ENCODE measurements at regions not wholly inside any gene's neighbourhood (a gene's known extent, or its start where the extent isn't known, plus 50 kb on each side); places are given as distances from the start of the nearest gene placed in this dataset.
A peak's percentile ranks its signal among the peaks of the same experiment; 100 is the strongest.

- Histone ChIP-seq H3K27me3 (no peaks in the 10 kb centered on the region), H3K4me3 (peak overlapping the region in 3 of 4 donors; percentile 16 to 37 (median 21)), H3K36me3 (no peaks in the 10 kb centered on the region), H3K4me1 (peaks cover 15 to 30% (median 23%) of the 10 kb centered on the region in 4 donors), H3K9me3 (no peaks in the 10 kb centered on the region), H3K27ac (peak overlapping the region; percentile 61 to 93 (median 82))
- peak; percentile 86 to 88 for ATAC-seq (ENCODE audit: low FRiP score in 2 of 2)
- DNase-seq: peak; percentile 78 to 93
- WGBS, 2 donors: 21 to 28% methylated on average over 12 to 26 of the region's 26 CpGs
- TF ChIP-seq, protein P1, sequence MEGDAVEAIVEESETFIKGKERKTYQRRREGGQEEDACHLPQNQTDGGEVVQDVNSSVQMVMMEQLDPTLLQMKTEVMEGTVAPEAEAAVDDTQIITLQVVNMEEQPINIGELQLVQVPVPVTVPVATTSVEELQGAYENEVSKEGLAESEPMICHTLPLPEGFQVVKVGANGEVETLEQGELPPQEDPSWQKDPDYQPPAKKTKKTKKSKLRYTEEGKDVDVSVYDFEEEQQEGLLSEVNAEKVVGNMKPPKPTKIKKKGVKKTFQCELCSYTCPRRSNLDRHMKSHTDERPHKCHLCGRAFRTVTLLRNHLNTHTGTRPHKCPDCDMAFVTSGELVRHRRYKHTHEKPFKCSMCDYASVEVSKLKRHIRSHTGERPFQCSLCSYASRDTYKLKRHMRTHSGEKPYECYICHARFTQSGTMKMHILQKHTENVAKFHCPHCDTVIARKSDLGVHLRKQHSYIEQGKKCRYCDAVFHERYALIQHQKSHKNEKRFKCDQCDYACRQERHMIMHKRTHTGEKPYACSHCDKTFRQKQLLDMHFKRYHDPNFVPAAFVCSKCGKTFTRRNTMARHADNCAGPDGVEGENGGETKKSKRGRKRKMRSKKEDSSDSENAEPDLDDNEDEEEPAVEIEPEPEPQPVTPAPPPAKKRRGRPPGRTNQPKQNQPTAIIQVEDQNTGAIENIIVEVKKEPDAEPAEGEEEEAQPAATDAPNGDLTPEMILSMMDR (IDR thresholded peaks at IDR 0.05): peak in 1 of 6 experiments; percentile 19
- TF ChIP-seq POLR2AphosphoS5 (IDR thresholded peaks at IDR 0.05) (peak; percentile 2 to 54), EP300 (IDR thresholded peaks at IDR 0.05) (no peak), POLR2A (IDR thresholded peaks at IDR 0.05) (peak in 1 of 4 donors; percentile 35)
Measured at GRCh38 chr15:101121511-101122090, 130.2 kb downstream of the CHSY1 start.

- peaks cover 19 to 28% (median 24%) of the 10 kb centered on the region in 4 donors for H3K4me1 ChIP-seq
- H3K36me3 ChIP-seq: no peaks in the 10 kb centered on the region
- no peaks in the 10 kb centered on the region for H3K9me3 ChIP-seq
- peak overlapping the region; percentile 61 to 93 (median 82) for H3K27ac ChIP-seq
- 85 to 86% methylated on average over 4 to 19 of the region's 19 CpGs for WGBS, 2 donors
- no peaks in the 10 kb centered on the region for H3K27me3 ChIP-seq
- ATAC-seq (ENCODE audit: low FRiP score in 2 of 2) (no peak), DNase-seq (no peak)
- TF ChIP-seq POLR2A (IDR thresholded peaks at IDR 0.05) (no peak), POLR2AphosphoS5 (IDR thresholded peaks at IDR 0.05) (no peak), EP300 (IDR thresholded peaks at IDR 0.05) (no peak)
- TF ChIP-seq, protein P1 (IDR thresholded peaks at IDR 0.05): no peak
- peak overlapping the region in 1 of 4 donors; percentile 16 for H3K4me3 ChIP-seq
Measured at GRCh38 chr15:101120987-101121386, 130.9 kb downstream of the CHSY1 start.

DNA sequence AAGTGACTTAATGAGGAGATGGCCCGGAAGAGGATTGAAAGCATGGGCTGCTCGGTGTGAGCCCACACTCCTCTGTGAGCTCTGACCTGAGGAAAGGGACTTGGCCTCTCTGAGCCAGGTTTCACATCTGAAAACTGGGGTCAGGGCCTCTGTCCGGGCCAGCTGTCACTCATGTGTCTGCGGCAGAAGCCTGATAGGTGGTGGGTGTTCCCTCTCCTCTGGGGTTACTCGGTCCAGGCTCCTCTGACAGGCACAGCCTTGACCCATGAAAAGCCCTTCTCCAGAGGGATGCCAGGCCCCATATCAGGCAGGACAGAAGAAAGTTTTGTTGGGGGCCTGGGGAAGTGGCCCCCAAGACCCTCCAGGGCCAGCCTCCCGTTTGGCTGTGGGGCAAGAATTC is 131.4 kb downstream of the CHSY1 start:
- H3K9me3 ChIP-seq: no peaks in the 10 kb centered on the region
- H3K4me1 ChIP-seq: peaks cover 19 to 28% (median 24%) of the 10 kb centered on the region in 4 donors
- DNase-seq: no peak
- no peaks in the 10 kb centered on the region for H3K27me3 ChIP-seq
- no peak overlapping the region for H3K4me3 ChIP-seq
- H3K27ac ChIP-seq: peak overlapping the region in 2 of 4 donors; percentile 85 to 93
- WGBS, 2 donors: 90 to 98% methylated on average over 4 to 6 of the region's 6 CpGs
- no peak for ATAC-seq (ENCODE audit: low FRiP score in 2 of 2)
- TF ChIP-seq EP300 (IDR thresholded peaks at IDR 0.05): no peak
- TF ChIP-seq POLR2A (IDR thresholded peaks at IDR 0.05): no peak
- H3K36me3 ChIP-seq: no peaks in the 10 kb centered on the region

Data from upper lobe of left lung (tissue), 6 donors.